ENCODE measurements at regions not wholly inside any gene's neighbourhood (a gene's known extent, or its start where the extent isn't known, plus 50 kb on each side); places are given as distances from the start of the nearest gene placed in this dataset.

- TF ChIP-seq, protein P1, sequence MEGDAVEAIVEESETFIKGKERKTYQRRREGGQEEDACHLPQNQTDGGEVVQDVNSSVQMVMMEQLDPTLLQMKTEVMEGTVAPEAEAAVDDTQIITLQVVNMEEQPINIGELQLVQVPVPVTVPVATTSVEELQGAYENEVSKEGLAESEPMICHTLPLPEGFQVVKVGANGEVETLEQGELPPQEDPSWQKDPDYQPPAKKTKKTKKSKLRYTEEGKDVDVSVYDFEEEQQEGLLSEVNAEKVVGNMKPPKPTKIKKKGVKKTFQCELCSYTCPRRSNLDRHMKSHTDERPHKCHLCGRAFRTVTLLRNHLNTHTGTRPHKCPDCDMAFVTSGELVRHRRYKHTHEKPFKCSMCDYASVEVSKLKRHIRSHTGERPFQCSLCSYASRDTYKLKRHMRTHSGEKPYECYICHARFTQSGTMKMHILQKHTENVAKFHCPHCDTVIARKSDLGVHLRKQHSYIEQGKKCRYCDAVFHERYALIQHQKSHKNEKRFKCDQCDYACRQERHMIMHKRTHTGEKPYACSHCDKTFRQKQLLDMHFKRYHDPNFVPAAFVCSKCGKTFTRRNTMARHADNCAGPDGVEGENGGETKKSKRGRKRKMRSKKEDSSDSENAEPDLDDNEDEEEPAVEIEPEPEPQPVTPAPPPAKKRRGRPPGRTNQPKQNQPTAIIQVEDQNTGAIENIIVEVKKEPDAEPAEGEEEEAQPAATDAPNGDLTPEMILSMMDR (conservative IDR thresholded peaks at IDR 0.05; ENCODE audit: low read length) = no peak
- no peak for TF ChIP-seq EZH2phosphoT487 (IDR thresholded peaks at IDR 0.05; ENCODE audit: borderline replicate concordance, low read depth, low read length)
These were observed 475.6 kb downstream of the DMRTA1 start for GRCh38 chr9:22922222-22922621.

All from OCI-LY7 (cell line).